H1 (cell line): ENCODE measurements at regions not wholly inside any gene's neighbourhood (a gene's known extent, or its start where the extent isn't known, plus 50 kb on each side); places are given as distances from the start of the nearest gene placed in this dataset.
A peak's percentile ranks its signal among the peaks of the same experiment; 100 is the strongest.

ENCODE experiments used
- CTCF ChIA-PET: fragments of 300-600 bp; sonication (Branson Sonifier 250); formaldehyde crosslinking; loops from one replicate; lab custom pipeline; 2021; ENCODE audit not compliant: partially characterized antibody; lab: Charles Lee
- POLR2A ChIA-PET: fragments of 300-600 bp; sonication (Branson Sonifier 250); formaldehyde crosslinking; loops from one replicate; lab custom pipeline; 2021; ENCODE audit warnings: inconsistent platforms; ENCODE audit not compliant: partially characterized antibody; lab: Charles Lee
- DNase-seq, 2 experiments: peaks; one replicate each; pipeline versions ENCODE4 v3.0.0 to v3.0.0-alpha.2; 2010 to 2022; ENCODE audit warnings: low spot score in 2 of 2, low read depth in 1 of 2, mixed read lengths in 1 of 2
- FAIRE-seq: peaks from 2 replicates; lab custom pipeline; 2011; peaks lifted over from hg19 to GRCh38; lab: Jason Lieb, UNC
- H2AFZ ChIP-seq: 2 replicates; pipeline ENCODE4 v1.8.1; 2012; ENCODE audit warnings: low read length, inconsistent platforms
- H2AK5ac ChIP-seq: 2 replicates; pipeline ENCODE4 v1.6.1; 2013; ENCODE audit warnings: low read depth, low read length
- H2BK120ac ChIP-seq: replicated peaks from 2 replicates; pipeline ENCODE3; 2013; ENCODE audit warnings: low read depth, low read length, inconsistent platforms
- H2BK12ac ChIP-seq: 2 replicates; pipeline ENCODE4 v1.6.1; 2013; ENCODE audit warnings: low read depth, low read length
- H2BK15ac ChIP-seq: 2 replicates; pipeline ENCODE4 v1.6.1; 2013; ENCODE audit warnings: low read length
- H2BK20ac ChIP-seq: 2 replicates; pipeline ENCODE4 v1.6.1; 2013; ENCODE audit warnings: low read length
- H2BK5ac ChIP-seq: 2 replicates; pipeline ENCODE4 v1.6.1; 2013; ENCODE audit warnings: low read depth, low read length
- H3K14ac ChIP-seq: 2 replicates; pipeline ENCODE4 v1.6.1; 2013; ENCODE audit warnings: inconsistent platforms; ENCODE audit not compliant: insufficient read length
- H3K18ac ChIP-seq: 2 replicates; pipeline ENCODE4 v1.6.1; 2013; ENCODE audit warnings: low read length; ENCODE audit errors: extremely low read depth
- H3K23ac ChIP-seq: 2 replicates; pipeline ENCODE4 v1.6.1; 2013; ENCODE audit warnings: inconsistent platforms; ENCODE audit not compliant: insufficient read length
- H3K23me2 ChIP-seq: 2 replicates; pipeline ENCODE4 v1.6.1; 2013; ENCODE audit warnings: low read depth, low read length
- H3K27ac ChIP-seq: 2 replicates; pipeline ENCODE4 v1.6.1; 2011; ENCODE audit warnings: low read depth, low read length, inconsistent platforms
- H3K27me3 ChIP-seq, 4 experiments: replicated peaks in 1 of 4; 1 replicate in 1 of 4; 2 replicates in 3 of 4; pipeline versions ENCODE4 v1.6.1 to v1.8.1; 2011 to 2013; ENCODE audit warnings: low read length in 3 of 4, mild to moderate bottlenecking in 3 of 4, inconsistent platforms in 2 of 4, mixed read lengths in 2 of 4, moderate library complexity in 1 of 4; ENCODE audit not compliant: control insufficient read depth in 3 of 4, insufficient read depth in 3 of 4; ENCODE audit errors: extremely low read depth in 1 of 4
- H3K36me3 ChIP-seq, 4 experiments: 2 replicates each; pipeline versions ENCODE4 v1.6.1 to v1.8.1; 2011 to 2013; ENCODE audit warnings: mild to moderate bottlenecking in 4 of 4, low read length in 3 of 4, moderate library complexity in 2 of 4, control low read depth in 1 of 4, inconsistent platforms in 1 of 4; ENCODE audit not compliant: insufficient read depth in 4 of 4, control insufficient read depth in 2 of 4
- H3K4ac ChIP-seq: replicated peaks from 2 replicates; pipeline ENCODE3; 2013; ENCODE audit warnings: low read length, low read depth, mixed read lengths, inconsistent platforms; ENCODE audit not compliant: insufficient read length
- H3K4me1 ChIP-seq, 4 experiments: replicated peaks in 1 of 4; 1 replicate in 1 of 4; 2 replicates in 3 of 4; pipeline versions ENCODE4 v1.6.1 to v1.8.1; 2011 to 2013; ENCODE audit warnings: low read length in 3 of 4, inconsistent platforms in 2 of 4, mixed read lengths in 1 of 4; ENCODE audit not compliant: insufficient read depth in 4 of 4, control insufficient read depth in 3 of 4
- H3K4me2 ChIP-seq, 2 experiments: 2 replicates each; pipeline versions ENCODE4 v1.6.1 to v1.8.1; 2011 to 2013; ENCODE audit warnings: low read depth in 2 of 2, low read length in 2 of 2, control low read depth in 1 of 2, inconsistent platforms in 1 of 2, mild to moderate bottlenecking in 1 of 2; ENCODE audit not compliant: insufficient read depth in 1 of 2
- H3K4me3 ChIP-seq, 4 experiments: fragments of 200-600, 300-600 bp in 1 of 4; sonication (generic), shearing (Covaris generic), sonication (Bioruptor Twin) in 1 of 4; 2 replicates each; pipeline versions ENCODE4 v1.5.1 to v1.8.1; 2011 to 2016; ENCODE audit warnings: low read length in 4 of 4, low read depth in 3 of 4, control low read depth in 2 of 4, inconsistent platforms in 2 of 4, mild to moderate bottlenecking in 2 of 4, mixed read lengths in 1 of 4, moderate library complexity in 1 of 4; ENCODE audit not compliant: insufficient read depth in 2 of 4; ENCODE audit errors: extremely low read depth in 1 of 4
- H3K56ac ChIP-seq: replicated peaks from 2 replicates; pipeline ENCODE3; 2013; ENCODE audit warnings: low read depth, mild to moderate bottlenecking, mixed read lengths, low read length, inconsistent platforms; ENCODE audit not compliant: insufficient read length
- H3K79me1 ChIP-seq: 2 replicates; pipeline ENCODE4 v1.6.1; 2013; ENCODE audit warnings: low read depth, low read length, control low read depth
- H3K79me2 ChIP-seq, 2 experiments: 2 replicates each; pipeline versions ENCODE4 v1.6.1 to v1.8.1; 2012 to 2013; ENCODE audit warnings: low read length in 2 of 2, mild to moderate bottlenecking in 2 of 2, inconsistent platforms in 1 of 2; ENCODE audit not compliant: insufficient read depth in 2 of 2, control insufficient read depth in 1 of 2
- H3K9ac ChIP-seq, 4 experiments: replicated peaks in 1 of 4; 1 replicate in 1 of 4; 2 replicates in 3 of 4; pipeline versions ENCODE4 v1.6.1 to v1.8.1; 2011 to 2013; ENCODE audit warnings: low read depth in 3 of 4, low read length in 3 of 4, control low read depth in 2 of 4, mild to moderate bottlenecking in 2 of 4, moderate library complexity in 2 of 4, inconsistent platforms in 1 of 4; ENCODE audit errors: extremely low read depth in 1 of 4
- H3K9me3 ChIP-seq, 2 experiments: 2 replicates each; pipeline versions ENCODE4 v1.6.1 to v1.8.1; 2012 to 2013; ENCODE audit warnings: mild to moderate bottlenecking in 2 of 2, moderate library complexity in 2 of 2, control low read depth in 1 of 2, inconsistent platforms in 1 of 2, low read depth in 1 of 2, low read length in 1 of 2, mixed read lengths in 1 of 2; ENCODE audit not compliant: insufficient read depth in 2 of 2
- H4K20me1 ChIP-seq, 2 experiments: replicated peaks in 1 of 2; 2 replicates each; pipeline versions ENCODE3 to v1.8.1; 2011 to 2013; ENCODE audit warnings: inconsistent platforms in 2 of 2, low read length in 2 of 2, mild to moderate bottlenecking in 1 of 2; ENCODE audit not compliant: insufficient read depth in 2 of 2, control insufficient read depth in 1 of 2
- H4K5ac ChIP-seq: 2 replicates; pipeline ENCODE4 v1.6.1; 2013; ENCODE audit warnings: low read length, low read depth, mixed read lengths, inconsistent platforms; ENCODE audit not compliant: insufficient read length
- H4K8ac ChIP-seq: 2 replicates; pipeline ENCODE4 v1.8.0; 2013; ENCODE audit warnings: mild to moderate bottlenecking, moderate library complexity, low read length, inconsistent platforms; ENCODE audit not compliant: insufficient read depth; ENCODE audit errors: extremely low read depth
- H4K91ac ChIP-seq: replicated peaks from 2 replicates; pipeline ENCODE3; 2013; ENCODE audit warnings: low read length, mixed read lengths, inconsistent platforms; ENCODE audit not compliant: insufficient read length
- ASH2L ChIP-seq: fragments of 200-600, 300-600 bp; sonication (generic); IDR thresholded peaks from one replicate; pipeline ENCODE4 v1.7.1; 2017; ENCODE audit warnings: low read length
- EGR1 ChIP-seq: IDR thresholded peaks from 2 replicates; pipeline ENCODE4 v1.6.1; 2011; ENCODE audit warnings: low read depth, low read length, borderline replicate concordance
- GABPA ChIP-seq: IDR thresholded peaks from 2 replicates; pipeline ENCODE4 v1.6.1; 2011; ENCODE audit warnings: mild to moderate bottlenecking, low read length, moderate library complexity, borderline replicate concordance; ENCODE audit not compliant: insufficient read depth
- HDAC2 ChIP-seq, 2 experiments: fragments of 300-600 bp in 1 of 2; sonication (generic) in 1 of 2; IDR thresholded peaks; 2 replicates each; pipeline ENCODE4 v1.6.1; 2011 to 2012; ENCODE audit warnings: low read depth in 2 of 2, low read length in 2 of 2, mild to moderate bottlenecking in 2 of 2, moderate library complexity in 2 of 2, borderline replicate concordance in 1 of 2, inconsistent platforms in 1 of 2
- NRF1 ChIP-seq: IDR thresholded peaks from 2 replicates; pipeline ENCODE4 v1.6.1; 2011; ENCODE audit warnings: mild to moderate bottlenecking, low read depth, low read length, improper control_type of control experiment
- RXRA ChIP-seq: IDR thresholded peaks from 2 replicates; pipeline ENCODE4 v1.6.1; 2011; ENCODE audit warnings: low read depth, mild to moderate bottlenecking, low read length, moderate library complexity; ENCODE audit not compliant: insufficient read depth
- YY1 ChIP-seq: IDR thresholded peaks from 2 replicates; pipeline ENCODE4 v1.6.1; 2011; ENCODE audit warnings: low read depth, mild to moderate bottlenecking, low read length
- WGBS, 2 experiments: shearing (Covaris generic) in 1 of 2; methylation state at CpG; one replicate each; pipeline versions ENCODE4 v1.1.6 to v1.1.7; 2013 to 2015; ENCODE audit warnings: low lambda C conversion rate in 2 of 2, mixed read lengths in 2 of 2, inconsistent platforms in 1 of 2, low coverage in 1 of 2, missing lambda C conversion rate in 1 of 2; ENCODE audit not compliant: insufficient replicate concordance in 2 of 2, insufficient coverage in 1 of 2, insufficient read length in 1 of 2; ENCODE audit errors: extremely low coverage in 1 of 2, missing lambda C conversion rate in 1 of 2; 5-methylcytosine and 5-hydroxymethylcytosine counted together

DNA sequence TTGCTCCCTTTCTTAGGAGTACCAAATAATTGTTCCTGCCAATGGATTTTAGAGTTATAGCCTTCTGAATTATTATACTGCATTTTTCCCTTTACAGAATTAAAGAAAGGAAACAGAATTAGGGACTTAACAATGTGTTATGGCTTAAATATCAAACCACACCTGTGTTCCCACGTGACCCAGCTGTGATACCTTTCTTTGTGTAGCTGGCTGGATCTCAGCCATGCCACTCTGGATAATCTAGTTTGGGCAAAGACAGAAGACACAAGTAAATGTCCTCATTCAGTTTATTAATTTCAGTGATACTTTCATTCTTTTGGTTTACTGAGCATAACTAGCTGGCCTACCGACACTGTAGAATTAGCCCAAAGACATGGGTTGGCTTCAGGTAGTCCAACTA is 417.2 kb upstream of the ADAMTS16 start:
- Histone ChIP-seq H3K27ac (no peak overlapping the region), H3K4me2 (no peak overlapping the region), H2AK5ac (no peak overlapping the region), H3K23me2 (peaks cover 2% of the 10 kb centered on the region; the same call in 1 of the 2 replicates), H3K79me1 (no peaks in the 10 kb centered on the region), H3K4ac (no peak overlapping the region), H4K91ac (no peak overlapping the region), H3K27me3 (no peaks in the 10 kb centered on the region), H3K4me1 (no peaks in the 10 kb centered on the region), H3K4me3 (no peak overlapping the region), H3K56ac (no peak overlapping the region), H2BK12ac (no peak overlapping the region), H2BK120ac (no peak overlapping the region), H3K14ac (no peak overlapping the region), H2BK5ac (no peak overlapping the region), H2AFZ (no peak overlapping the region), H3K18ac (no peak overlapping the region), H4K20me1 (no peaks in the 10 kb centered on the region), H2BK20ac (no peak overlapping the region), H3K9ac (peak overlapping the region in 1 of 4 experiments; percentile 34; a peak in 1 of 7 replicates), H3K36me3 (no peaks in the 10 kb centered on the region), H3K79me2 (no peaks in the 10 kb centered on the region), H4K5ac (no peak overlapping the region), H2BK15ac (no peak overlapping the region), H3K23ac (no peak overlapping the region), H4K8ac (no peak overlapping the region), H3K9me3 (no peaks in the 10 kb centered on the region)
- 97% methylated on average over 2 of the region's 2 CpGs; no CpG with 5 or more reads in 1 of the 2 experiments for WGBS, 2 experiments
- no peak for TF ChIP-seq HDAC2 (IDR thresholded peaks at IDR 0.05; ENCODE audit: borderline replicate concordance in 1 of 2, low read depth in 2 of 2, low read length in 2 of 2)
- TF ChIP-seq YY1: no peak
- TF ChIP-seq NRF1: no peak
- TF ChIP-seq RXRA: no peak
- TF ChIP-seq ASH2L: no peak
- no peak for TF ChIP-seq GABPA
- TF ChIP-seq EGR1: no peak
- ChIA-PET CTCF (no interaction called here), POLR2A (no interaction called here)
- FAIRE-seq (no peak), DNase-seq (no peak)
